Upper lobe of left lung (tissue), 4 donors: ENCODE measurements at regions not wholly inside any gene's neighbourhood (a gene's known extent, or its start where the extent isn't known, plus 50 kb on each side); places are given as distances from the start of the nearest gene placed in this dataset.

Experiments
- POLR2A ChIP-seq, 4 donors: fragments of 450-650 bp; IDR thresholded peaks; one replicate each; pipeline ENCODE4 v1.5.1; 2016 to 2017; ENCODE audit warnings: antibody characterized with exemption in 4 of 4, mild to moderate bottlenecking in 2 of 4
- TF ChIP-seq, protein P1 (sequence below), 6 experiments: fragments of 450-650 bp in 4 of 6; fragments of 200-600 bp in 2 of 6; sonication (generic) in 2 of 6; IDR thresholded peaks; one replicate each; pipeline ENCODE4 v1.5.1; 2016 to 2019; ENCODE audit warnings: antibody characterized with exemption in 6 of 6

DNA sequence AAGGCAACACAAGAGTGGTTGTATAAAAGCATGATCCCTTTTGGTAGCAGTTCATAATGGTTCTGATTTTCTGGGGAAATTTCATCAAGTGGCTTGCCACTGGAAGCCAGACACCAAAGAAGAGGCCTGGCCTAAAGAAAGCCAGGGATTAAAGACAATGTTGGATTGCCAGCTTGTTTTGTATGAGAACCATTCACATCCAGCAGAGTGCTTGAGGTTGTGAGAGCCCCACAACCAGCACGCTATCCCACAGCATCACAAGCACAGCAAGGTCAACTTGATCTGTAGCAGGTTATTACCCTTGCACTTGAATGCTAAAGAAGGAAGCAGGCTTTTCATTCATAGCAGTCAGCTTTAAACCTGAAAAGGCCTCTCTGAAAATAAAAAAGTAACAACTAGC, 399.8 kb downstream of the PLPP3 start:
- no peak for TF ChIP-seq POLR2A (IDR thresholded peaks at IDR 0.05)
- TF ChIP-seq, protein P1, sequence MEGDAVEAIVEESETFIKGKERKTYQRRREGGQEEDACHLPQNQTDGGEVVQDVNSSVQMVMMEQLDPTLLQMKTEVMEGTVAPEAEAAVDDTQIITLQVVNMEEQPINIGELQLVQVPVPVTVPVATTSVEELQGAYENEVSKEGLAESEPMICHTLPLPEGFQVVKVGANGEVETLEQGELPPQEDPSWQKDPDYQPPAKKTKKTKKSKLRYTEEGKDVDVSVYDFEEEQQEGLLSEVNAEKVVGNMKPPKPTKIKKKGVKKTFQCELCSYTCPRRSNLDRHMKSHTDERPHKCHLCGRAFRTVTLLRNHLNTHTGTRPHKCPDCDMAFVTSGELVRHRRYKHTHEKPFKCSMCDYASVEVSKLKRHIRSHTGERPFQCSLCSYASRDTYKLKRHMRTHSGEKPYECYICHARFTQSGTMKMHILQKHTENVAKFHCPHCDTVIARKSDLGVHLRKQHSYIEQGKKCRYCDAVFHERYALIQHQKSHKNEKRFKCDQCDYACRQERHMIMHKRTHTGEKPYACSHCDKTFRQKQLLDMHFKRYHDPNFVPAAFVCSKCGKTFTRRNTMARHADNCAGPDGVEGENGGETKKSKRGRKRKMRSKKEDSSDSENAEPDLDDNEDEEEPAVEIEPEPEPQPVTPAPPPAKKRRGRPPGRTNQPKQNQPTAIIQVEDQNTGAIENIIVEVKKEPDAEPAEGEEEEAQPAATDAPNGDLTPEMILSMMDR (IDR thresholded peaks at IDR 0.05), result no peak
